Tibial nerve (tissue), 4 donors: ENCODE measurements at regions not wholly inside any gene's neighbourhood (a gene's known extent, or its start where the extent isn't known, plus 50 kb on each side); places are given as distances from the start of the nearest gene placed in this dataset.

Experiments
- DNase-seq, 2 donors: peaks; one replicate each; pipeline ENCODE4 v3.0.0-alpha.2; 2019; ENCODE audit warnings: low spot score in 2 of 2
- H3K27ac ChIP-seq, 4 donors: fragments of 200-600 bp; sonication (generic) in 3 of 4; one replicate each; pipeline ENCODE4 v1.5.1; 2017 to 2019; ENCODE audit warnings: mild to moderate bottlenecking in 1 of 4
- H3K27me3 ChIP-seq, 2 donors: fragments of 200-600 bp; sonication (generic) in 1 of 2; one replicate each; pipeline versions ENCODE4 v1.5.1 to v1.6.0; 2017 to 2019
- H3K36me3 ChIP-seq, 3 donors: fragments of 200-600 bp; sonication (generic); one replicate each; pipeline ENCODE4 v1.5.1; 2018 to 2019
- H3K4me1 ChIP-seq, 4 donors: fragments of 200-600 bp; sonication (generic) in 3 of 4; one replicate each; pipeline ENCODE4 v1.5.1; 2017 to 2019
- H3K4me3 ChIP-seq, 4 donors: fragments of 200-600 bp; sonication (generic) in 3 of 4; one replicate each; pipeline ENCODE4 v1.5.1; 2017 to 2019; ENCODE audit warnings: mild to moderate bottlenecking in 1 of 4, moderate library complexity in 1 of 4
- H3K9me3 ChIP-seq, 4 donors: fragments of 200-600 bp; sonication (generic) in 3 of 4; one replicate each; pipeline ENCODE4 v1.5.1; 2017 to 2019
- EP300 ChIP-seq, 2 donors: sonication (generic); formaldehyde crosslinking; IDR thresholded peaks; one replicate each; pipeline ENCODE4 v1.6.1; 2017; ENCODE audit warnings: antibody characterized with exemption in 2 of 2, mild to moderate bottlenecking in 1 of 2
- POLR2A ChIP-seq, 2 donors: fragments of 450-650 bp; IDR thresholded peaks; one replicate each; pipeline ENCODE4 v1.6.1; 2017; ENCODE audit warnings: antibody characterized with exemption in 2 of 2, mild to moderate bottlenecking in 2 of 2, moderate library complexity in 2 of 2
- WGBS, 2 donors: methylation state at CpG; one replicate each; pipeline ENCODE4 v1.1.5; 2018; 5-methylcytosine and 5-hydroxymethylcytosine counted together
- TF ChIP-seq, protein P1 (sequence below), 5 experiments: fragments of 200-600 bp in 3 of 5; fragments of 450-650 bp in 2 of 5; sonication (generic) in 3 of 5; IDR thresholded peaks; one replicate each; pipeline ENCODE4 v1.5.1; 2016 to 2019; ENCODE audit warnings: antibody characterized with exemption in 5 of 5, mild to moderate bottlenecking in 3 of 5, moderate library complexity in 2 of 5

DNA sequence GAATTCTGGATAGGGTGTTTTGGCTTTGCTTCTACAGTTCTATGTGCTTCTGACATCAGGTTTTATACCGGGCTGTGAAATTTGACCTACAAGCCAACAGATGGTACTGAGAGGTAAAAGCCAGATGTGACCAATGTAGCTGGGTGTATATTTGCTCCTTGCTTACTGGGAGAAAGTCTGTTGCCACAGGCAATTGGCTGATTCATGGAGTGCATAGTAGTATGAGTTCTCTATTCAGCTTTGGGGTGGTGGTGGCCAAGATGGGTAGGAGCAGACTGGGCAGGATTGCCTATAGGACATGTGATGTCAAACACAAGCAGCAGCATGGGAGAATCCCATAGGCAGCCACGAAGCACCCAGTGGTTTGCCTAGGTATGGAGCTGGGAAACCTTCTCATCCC, 1827.0 kb downstream of the C4orf33 start:
- Histone ChIP-seq H3K36me3 (no peaks in the 10 kb centered on the region), H3K9me3 (peaks cover 0 to 24% (median 3%) of the 10 kb centered on the region in 4 donors), H3K27ac (no peak overlapping the region), H3K4me3 (no peak overlapping the region), H3K4me1 (no peaks in the 10 kb centered on the region), H3K27me3 (no peaks in the 10 kb centered on the region)
- no peak for TF ChIP-seq POLR2A (IDR thresholded peaks at IDR 0.05)
- TF ChIP-seq, protein P1, sequence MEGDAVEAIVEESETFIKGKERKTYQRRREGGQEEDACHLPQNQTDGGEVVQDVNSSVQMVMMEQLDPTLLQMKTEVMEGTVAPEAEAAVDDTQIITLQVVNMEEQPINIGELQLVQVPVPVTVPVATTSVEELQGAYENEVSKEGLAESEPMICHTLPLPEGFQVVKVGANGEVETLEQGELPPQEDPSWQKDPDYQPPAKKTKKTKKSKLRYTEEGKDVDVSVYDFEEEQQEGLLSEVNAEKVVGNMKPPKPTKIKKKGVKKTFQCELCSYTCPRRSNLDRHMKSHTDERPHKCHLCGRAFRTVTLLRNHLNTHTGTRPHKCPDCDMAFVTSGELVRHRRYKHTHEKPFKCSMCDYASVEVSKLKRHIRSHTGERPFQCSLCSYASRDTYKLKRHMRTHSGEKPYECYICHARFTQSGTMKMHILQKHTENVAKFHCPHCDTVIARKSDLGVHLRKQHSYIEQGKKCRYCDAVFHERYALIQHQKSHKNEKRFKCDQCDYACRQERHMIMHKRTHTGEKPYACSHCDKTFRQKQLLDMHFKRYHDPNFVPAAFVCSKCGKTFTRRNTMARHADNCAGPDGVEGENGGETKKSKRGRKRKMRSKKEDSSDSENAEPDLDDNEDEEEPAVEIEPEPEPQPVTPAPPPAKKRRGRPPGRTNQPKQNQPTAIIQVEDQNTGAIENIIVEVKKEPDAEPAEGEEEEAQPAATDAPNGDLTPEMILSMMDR (IDR thresholded peaks at IDR 0.05), result no peak
- TF ChIP-seq EP300 (IDR thresholded peaks at IDR 0.05), result no peak
- WGBS, 2 donors, result 79 to 89% methylated on average over 2 of the region's 2 CpGs
- no peak for DNase-seq

DNA sequence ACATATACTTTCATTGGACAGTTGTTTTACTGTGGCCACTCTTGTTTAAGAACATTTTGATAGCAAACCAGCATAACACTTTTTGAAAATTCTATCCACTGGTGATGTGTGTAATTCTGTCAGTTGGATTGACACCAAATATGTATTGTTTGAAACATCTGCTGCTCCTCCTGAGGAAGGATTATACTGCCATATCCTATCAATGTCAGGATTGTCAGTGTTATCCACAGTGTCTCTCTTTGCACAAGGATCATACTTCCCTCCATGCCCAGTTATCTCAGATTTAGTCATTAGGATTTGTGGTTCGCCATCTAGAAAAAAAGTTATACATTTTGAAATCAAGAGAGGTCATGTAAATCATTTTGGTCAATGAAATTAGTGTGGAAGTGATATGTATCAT, 1859.6 kb downstream of the C4orf33 start:
- peaks cover 0 to 7% (median 0%) of the 10 kb centered on the region in 4 donors for H3K9me3 ChIP-seq
- no peak for TF ChIP-seq EP300 (IDR thresholded peaks at IDR 0.05)
- no peak for TF ChIP-seq POLR2A (IDR thresholded peaks at IDR 0.05)
- TF ChIP-seq, protein P1 (IDR thresholded peaks at IDR 0.05), result no peak
- H3K4me1 ChIP-seq, result no peaks in the 10 kb centered on the region
- H3K36me3 ChIP-seq, result no peaks in the 10 kb centered on the region
- no peak overlapping the region for H3K4me3 ChIP-seq
- 88 to 89% methylated on average over 1 of the region's 1 CpG for WGBS, 2 donors
- DNase-seq, result no peak
- no peak overlapping the region for H3K27ac ChIP-seq
- H3K27me3 ChIP-seq, result no peaks in the 10 kb centered on the region

DNA sequence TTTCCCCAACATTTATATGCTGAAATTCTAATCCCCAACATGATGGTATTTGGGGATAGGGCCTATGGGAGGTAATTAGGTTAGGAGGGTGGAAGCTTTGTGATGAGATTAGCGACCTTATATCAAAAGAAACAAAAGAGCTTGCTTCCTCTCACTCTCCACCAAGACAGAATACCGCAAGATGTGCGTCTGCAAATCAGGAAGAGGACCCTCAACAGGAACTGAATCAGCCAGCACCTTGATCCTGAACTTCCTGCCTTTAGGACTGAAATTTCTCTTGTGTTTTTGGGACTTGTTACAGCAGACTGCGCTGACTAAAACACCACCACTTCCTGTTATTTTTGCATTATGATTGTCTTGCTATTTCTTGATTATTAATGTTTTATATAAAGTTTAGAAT, 1889.4 kb downstream of the C4orf33 start:
- H3K36me3 ChIP-seq, result no peaks in the 10 kb centered on the region
- H3K4me1 ChIP-seq, result no peaks in the 10 kb centered on the region
- DNase-seq, result no peak
- no peak overlapping the region for H3K27ac ChIP-seq
- no peaks in the 10 kb centered on the region for H3K9me3 ChIP-seq
- no peak overlapping the region for H3K4me3 ChIP-seq
- 60 to 68% methylated on average over 4 of the region's 4 CpGs for WGBS, 2 donors
- TF ChIP-seq POLR2A (IDR thresholded peaks at IDR 0.05), result no peak
- TF ChIP-seq, protein P1 (IDR thresholded peaks at IDR 0.05), result no peak
- TF ChIP-seq EP300 (IDR thresholded peaks at IDR 0.05), result no peak
- H3K27me3 ChIP-seq, result no peaks in the 10 kb centered on the region

- 70 to 71% methylated on average over 2 of the region's 2 CpGs for WGBS, 2 donors
These were observed 1900.0 kb downstream of the C4orf33 start for GRCh38 chr4:130995988-130996387.

GRCh38 chr4:131001371-131001770, 1905.4 kb downstream of the C4orf33 start:
- DNase-seq, result no peak
- Histone ChIP-seq H3K4me1 (no peaks in the 10 kb centered on the region), H3K36me3 (no peaks in the 10 kb centered on the region), H3K27me3 (no peaks in the 10 kb centered on the region), H3K9me3 (no peaks in the 10 kb centered on the region), H3K27ac (no peak overlapping the region), H3K4me3 (no peak overlapping the region)
- TF ChIP-seq EP300 (IDR thresholded peaks at IDR 0.05) (no peak), POLR2A (IDR thresholded peaks at IDR 0.05) (no peak)
- TF ChIP-seq, protein P1 (IDR thresholded peaks at IDR 0.05), result no peak

More at GRCh38 chr4:130995988-130996387, 1900.0 kb downstream of the C4orf33 start:
- TF ChIP-seq POLR2A (IDR thresholded peaks at IDR 0.05) (no peak), EP300 (IDR thresholded peaks at IDR 0.05) (no peak)
- TF ChIP-seq, protein P1 (IDR thresholded peaks at IDR 0.05), result no peak
- H3K27me3 ChIP-seq, result no peaks in the 10 kb centered on the region
- H3K9me3 ChIP-seq, result no peaks in the 10 kb centered on the region
- no peaks in the 10 kb centered on the region for H3K4me1 ChIP-seq
- H3K36me3 ChIP-seq, result no peaks in the 10 kb centered on the region
- no peak for DNase-seq
- no peak overlapping the region for H3K4me3 ChIP-seq
- no peak overlapping the region for H3K27ac ChIP-seq
